HG03439 (cell line): ENCODE measurements at regions not wholly inside any gene's neighbourhood (a gene's known extent, or its start where the extent isn't known, plus 50 kb on each side); places are given as distances from the start of the nearest gene placed in this dataset.

Source experiments
- ATAC-seq: cut with Tn5 transposase; IDR thresholded peaks from one replicate; pipeline ENCODE4 v1.9.1; 2021; ENCODE audit warnings: mild to moderate bottlenecking, moderate library complexity; ENCODE audit not compliant: unreplicated experiment

DNA sequence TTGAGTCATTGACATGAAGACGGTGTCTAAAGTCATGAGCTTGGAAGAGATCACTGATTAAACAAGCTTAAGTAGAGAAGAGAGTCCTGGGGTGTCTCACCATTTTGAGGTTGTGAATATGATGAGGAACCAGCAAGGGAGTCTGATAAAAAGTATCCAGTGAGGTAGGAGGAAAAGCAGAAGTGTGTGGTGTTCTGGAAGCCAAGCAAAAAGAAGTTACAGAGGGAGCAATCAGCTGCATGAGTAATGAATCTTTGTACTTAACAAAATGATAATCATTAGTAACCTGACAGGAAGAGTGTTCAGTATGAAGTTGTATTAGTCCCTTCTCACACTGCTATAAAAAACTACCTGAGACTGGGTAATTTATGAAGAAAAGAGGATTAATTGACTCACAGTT lies 131.3 kb downstream of the C11orf87 start:
- no peak for ATAC-seq

- ATAC-seq, result no peak
These were observed 133.0 kb downstream of the C11orf87 start for GRCh38 chr11:109554951-109555350.

DNA sequence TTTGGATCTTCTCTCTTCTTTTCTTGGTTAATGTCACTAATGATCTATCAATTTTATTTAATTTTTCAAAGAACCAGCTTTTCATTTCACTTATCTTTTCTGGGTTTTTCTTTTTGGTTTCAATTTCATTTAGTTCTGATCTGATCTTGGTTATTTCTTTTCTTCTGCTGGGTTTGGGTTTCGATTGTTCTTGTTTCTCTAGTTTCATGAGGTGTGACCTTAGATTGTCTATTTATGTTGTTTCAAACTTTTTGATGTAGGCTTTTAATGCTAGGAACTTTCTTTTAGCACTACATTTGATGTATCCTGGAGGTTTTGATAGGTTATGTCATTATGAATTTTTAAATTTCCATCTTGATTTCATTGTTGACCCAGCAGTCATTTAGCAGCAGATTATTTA lies 142.3 kb downstream of the C11orf87 start:
- no peak for ATAC-seq

DNA sequence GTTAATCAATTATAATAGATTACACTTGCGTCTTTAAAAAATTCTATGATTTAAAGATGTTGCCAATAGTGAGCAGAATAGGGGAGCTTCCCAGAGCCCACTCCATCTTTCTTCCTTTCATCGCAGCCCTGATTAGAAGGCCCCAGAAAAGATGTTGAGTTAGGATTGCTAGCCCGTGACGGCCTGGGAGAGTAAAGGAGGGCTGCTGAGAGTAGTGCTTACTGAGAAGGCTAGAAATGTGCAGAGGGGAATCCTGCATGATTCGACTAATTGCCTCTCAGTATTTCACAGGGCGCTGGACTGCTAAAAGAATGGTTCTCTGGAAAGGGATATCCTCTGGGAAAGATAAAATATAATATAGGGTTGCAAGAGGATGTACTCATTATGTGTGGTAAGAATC lies 160.5 kb downstream of the C11orf87 start:
- no peak for ATAC-seq

DNA sequence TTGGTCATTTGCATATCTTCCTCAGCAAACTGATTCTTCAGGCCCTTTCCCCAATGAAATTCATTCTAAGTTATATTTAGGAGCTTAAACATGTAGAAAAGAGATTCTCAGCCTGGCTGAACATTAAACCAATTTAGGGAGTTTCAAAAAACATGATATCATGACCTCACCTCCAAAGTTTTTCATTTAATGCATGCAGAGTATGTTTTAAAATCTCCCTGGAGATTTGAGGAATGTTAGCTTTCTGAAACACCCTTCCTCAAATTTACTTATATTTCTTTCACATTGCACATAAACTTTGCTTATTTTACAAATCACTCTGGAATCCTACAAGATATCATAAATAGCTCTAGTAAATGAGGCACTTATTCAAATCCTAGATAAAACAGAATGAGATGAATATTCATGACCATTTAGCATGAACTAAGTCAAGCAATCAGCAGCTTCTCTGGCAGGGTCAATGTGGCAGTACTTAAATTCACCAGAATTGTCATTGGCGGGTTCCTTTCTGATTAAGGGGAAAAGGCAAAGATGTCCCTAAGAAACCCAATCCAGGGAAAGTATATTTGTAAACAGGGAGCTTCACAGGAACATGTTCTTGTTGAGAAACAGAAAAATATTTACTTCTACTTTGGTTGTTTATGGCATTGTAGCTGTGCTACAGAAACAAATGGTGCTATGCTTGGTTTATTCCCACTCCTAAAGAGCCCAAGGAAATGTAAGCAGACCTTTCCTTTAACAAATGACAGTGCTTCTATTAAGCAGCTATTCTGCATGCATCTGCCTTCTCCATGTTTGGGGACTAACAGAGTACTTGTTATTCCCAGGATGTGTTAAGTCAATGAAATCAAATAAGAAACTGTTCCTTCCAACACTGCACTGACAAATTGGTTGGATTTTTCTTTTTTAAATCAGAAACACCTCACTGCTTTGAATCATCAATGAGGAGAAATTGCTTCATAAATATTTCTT lies 162.3 kb downstream of the C11orf87 start:
- ATAC-seq, result no peak

DNA sequence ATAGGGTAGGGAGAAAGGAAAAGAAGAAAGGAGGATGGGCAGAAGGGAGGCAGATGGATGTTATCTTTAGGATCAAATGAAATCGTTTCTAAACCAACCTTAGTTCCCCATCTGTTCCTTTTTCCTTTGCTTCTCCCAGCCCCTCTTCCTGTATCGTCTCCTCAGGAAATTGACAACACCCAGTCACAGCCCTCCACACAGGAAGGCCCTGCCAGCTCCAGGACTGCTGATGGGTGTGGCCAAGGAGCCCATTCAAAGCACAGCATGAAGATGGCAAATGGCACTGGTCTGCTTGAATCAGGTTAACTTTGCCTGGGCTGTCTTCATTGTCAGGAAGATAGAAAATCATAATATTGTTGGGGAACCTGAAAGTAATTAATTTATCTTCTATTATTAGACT lies 164.8 kb downstream of the C11orf87 start:
- ATAC-seq, result no peak

DNA sequence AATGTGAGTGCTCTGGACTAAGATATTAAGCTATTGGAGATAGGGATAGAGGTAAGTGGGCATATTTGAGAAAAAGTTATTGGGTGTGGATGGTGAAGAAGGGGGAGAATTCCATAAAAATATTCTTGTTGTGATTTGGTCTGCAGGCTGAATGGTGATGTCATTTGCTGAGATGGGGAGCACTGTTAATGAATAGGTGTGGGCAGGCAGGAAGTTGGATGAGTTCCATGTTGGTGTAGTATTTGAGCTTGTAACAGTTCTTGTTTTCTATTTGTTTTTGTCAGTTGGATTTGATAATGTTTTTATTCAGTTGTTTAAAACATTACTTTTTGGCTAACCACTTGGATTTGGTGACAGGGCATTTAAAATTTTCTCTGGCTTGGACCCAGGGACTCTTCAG lies 168.8 kb downstream of the C11orf87 start:
- no peak for ATAC-seq

DNA sequence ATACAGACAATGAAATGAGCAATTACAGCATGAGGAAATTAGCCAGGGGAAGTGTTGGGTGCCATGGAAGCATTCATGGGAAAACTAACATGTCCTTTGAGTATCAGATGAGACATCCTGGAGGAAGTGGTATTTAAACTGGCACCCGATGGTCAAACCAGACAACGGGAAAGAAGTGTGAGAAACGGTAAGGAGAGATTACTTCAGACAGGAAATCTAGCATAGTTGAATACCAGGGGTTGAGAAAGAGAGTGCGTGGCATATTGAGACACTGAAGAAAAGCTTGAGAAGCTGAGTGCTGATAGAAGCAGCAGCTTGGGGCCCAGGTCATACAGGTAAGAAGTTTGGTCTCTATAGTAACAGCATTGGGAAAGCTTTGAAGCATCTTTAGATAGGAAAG lies 175.3 kb downstream of the C11orf87 start:
- ATAC-seq, result no peak

DNA sequence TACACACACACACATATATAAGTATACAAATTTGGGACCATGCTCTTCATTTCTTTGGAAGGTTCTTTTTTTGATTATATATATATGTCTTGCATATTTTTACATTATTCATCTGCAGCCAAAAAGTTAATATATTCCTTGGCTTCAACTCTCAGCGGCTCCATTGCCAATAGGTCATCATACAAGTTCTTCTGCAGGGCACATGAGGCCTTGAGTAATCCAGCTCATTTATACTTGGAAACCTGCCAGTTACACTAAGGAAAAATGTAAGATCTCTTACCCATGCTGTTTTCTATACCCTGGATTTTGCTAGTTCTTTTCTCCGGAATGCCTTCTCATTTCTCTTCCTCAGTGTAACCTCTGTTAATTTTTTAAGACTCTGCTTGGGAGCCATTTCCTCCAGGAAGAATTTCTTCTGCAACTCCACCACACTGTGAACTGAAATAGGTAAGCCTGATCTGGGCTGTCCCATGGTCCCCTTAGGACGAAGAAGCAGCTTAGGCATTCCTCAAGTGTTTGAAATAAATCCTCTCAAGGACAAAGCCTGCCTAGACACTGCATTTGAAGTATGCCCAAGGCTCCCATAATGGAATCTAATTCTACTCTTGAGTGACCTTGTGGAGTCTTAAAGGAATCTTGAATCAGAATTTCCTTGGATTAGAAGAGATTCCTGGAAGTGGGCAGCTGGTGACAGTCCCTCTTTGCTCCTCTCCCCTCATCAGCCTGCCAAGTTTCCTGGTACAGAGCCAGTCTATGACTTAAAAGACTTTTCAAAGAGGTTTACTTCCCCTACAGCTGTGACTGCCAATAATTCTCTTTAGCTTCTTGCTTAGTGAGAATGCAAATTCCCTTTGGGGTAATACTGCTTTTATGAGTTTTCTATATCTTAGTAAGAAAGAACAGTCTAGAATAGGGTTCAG lies 182.8 kb downstream of the C11orf87 start:
- no peak for ATAC-seq

DNA sequence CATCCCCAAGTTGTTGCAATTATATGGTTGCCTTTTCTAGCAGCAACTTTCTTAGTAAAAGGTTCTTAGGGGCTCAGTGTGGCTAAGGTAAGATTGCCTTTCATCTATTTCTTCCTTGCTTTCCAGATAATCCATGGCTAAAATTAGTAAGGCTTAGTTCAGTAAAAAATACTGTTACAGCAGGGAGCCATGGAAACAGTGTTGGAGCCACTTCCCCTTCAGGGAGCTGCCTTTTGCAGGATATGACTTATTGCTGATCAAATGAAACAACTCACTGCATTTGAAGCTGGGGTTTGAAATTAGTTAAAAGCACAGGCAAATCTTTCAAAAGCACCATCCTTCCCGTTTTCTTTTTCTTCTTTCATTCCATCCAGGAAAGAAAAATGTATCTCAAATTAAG lies 184.3 kb downstream of the C11orf87 start:
- ATAC-seq, result no peak

DNA sequence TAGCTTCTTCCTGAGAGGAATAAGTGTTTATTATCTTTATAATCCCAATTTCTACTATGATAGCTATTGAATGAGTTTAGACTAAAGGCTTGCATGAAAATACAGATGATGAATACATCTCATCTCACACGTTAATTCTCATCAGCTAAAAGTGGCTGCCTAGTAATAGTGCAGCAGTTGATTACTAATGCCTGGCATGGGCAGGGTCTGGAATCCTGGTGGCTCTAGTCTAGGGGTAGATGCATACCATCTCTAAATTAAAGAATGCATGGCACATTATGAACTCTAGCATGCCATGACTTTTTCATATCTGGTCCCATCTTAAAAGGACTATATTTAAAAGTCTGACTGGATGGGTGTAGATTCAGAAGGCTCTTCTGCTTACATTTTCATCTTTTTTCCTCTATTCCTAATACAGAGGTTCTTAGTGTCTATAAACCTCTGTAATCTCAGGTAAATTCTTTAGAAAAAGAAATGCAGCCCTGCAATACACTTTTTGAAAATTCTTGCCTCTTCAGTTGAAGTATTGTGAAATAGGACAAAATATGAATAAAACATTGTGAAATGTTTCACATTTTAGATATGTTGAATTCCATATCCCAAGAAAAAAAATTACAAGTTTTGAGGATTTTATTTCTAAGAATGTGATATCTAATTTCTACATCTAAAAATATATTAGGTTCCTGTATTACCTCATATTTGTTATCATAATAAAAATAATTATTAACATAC lies 187.6 kb downstream of the C11orf87 start:
- no peak for ATAC-seq

GRCh38 chr11:109612496-109612895 lies 190.5 kb downstream of the C11orf87 start:
- no peak for ATAC-seq

DNA sequence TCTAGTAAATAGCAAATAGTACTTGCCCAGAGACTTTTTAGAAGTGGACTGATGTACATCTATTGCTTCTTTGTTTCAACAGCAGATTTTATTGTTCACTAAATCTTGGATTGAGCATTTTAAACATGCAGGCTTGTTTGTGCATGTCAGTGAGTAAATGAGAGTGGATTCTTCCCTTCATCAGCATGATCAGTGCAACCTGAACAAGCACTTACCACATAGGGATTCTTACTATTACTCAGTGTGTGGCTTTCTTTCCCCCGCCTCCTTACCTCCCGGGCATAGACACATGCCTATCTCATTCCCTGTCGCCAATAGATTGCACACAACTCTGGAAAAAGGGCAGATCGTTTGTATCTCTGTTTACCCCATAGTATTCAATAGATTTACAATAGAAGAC lies 197.5 kb downstream of the C11orf87 start:
- ATAC-seq, result no peak

DNA sequence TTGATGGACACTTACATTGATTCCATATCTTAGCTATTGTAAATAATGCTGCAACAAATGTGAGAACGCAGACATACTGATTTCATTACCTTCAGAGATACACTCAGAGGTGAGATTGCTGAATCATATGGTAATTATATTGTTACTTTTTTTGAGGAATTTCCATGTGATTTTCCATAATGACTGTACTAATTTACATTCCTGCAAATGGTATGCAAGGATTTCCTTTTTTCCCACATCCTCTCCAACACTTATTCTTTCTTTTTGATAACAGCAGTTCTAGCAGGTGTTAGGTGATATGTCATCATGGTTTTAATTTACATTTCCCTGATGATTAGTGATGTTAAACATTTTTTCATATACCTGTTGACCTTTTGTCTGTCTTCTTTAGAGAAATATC lies 207.7 kb downstream of the C11orf87 start:
- no peak for ATAC-seq

- no peak for ATAC-seq
These were observed 219.6 kb downstream of the C11orf87 start for GRCh38 chr11:109641549-109641948.

- no peak for ATAC-seq
These were observed 222.2 kb downstream of the C11orf87 start for GRCh38 chr11:109644152-109644551.

DNA sequence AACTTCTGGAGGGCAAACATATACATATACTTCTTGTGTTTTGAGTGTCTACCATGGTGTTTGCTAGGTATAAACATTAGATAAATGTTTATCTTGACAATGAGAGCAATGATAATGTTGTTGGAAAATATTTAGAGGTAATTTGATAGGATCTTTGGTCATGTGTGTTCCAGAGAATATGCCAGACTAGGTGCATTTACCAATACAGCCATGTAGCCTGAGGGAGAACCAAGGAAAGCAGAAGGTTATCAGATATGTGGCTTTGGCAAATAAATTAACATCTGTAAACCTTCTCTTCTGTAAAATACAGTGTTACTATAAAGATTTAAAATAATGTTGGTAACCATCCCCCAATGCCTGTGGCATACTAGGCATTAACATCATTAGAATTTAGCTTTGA lies 226.8 kb downstream of the C11orf87 start:
- no peak for ATAC-seq

DNA sequence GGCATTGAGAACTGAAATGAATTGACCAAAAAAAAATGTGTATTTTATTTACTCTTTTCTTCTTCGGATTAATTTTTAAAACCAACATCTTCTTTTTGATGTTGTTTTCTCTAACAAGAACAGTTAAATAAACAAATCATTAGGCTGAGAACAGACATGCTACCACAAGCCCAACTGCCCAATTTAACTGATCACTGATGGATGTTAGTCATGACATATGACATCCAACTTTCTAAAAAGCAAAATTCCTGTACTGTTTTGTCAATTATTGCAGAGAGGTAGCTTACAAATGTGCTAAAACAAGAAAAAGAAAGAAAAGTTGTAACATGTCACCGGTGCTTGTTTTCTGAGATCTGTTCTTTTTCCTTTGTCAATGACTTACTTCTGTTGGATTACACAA lies 232.1 kb downstream of the C11orf87 start:
- ATAC-seq, result no peak

- no peak for ATAC-seq
These were observed 236.2 kb downstream of the C11orf87 start for GRCh38 chr11:109658190-109658589.

DNA sequence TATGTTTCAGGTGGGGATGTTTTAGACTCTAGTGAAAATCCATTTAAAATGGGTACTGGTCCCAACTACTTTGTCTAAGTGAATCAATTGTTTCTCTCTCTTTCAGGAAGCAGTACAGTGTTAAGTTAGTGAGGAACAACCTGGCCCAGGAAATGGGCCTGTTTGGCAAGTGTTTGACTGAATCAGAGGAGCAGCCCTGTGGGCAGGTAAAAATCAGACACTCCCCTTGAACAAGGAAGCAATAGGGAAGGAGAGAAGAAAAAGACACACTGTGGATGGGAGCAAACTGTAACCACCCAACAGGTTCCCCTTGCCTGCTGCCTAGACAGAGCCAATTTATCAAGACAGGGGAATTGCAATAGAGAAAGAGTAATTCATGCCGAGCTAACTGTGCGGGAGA lies 245.7 kb downstream of the C11orf87 start:
- no peak for ATAC-seq

DNA sequence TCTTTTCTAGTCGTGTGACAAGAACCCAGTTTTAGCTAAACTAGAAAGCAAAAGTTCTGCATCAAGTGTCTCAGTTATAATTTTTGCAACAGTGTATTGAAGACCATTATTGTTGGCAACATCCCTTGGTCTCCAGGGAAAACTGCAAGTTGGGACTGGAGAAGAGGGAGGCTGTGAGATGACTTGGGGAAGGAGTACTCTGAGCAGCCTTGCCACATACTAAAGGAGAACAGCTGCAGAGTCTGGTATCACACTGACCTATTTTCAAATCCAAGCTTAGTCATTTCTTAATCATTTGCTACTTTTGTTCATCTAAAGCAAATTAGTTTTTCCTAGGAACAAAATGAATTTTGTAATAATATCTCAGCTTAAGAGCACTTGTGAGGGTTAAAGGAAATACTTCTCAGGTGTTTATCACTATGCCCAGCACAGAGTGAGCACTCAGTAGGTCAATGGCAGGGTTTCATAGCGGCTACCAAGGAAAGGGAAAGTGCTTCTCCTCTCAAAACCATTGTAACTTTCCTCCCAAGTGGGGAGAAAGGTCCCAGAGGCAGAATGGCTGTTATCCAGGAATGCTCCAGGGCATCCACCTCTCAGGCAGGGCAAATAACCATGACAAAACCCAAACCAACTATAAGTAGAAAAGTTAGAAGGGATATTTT lies 247.1 kb downstream of the C11orf87 start:
- no peak for ATAC-seq
